SK-N-SH treated with all-trans-retinoic acid at 6 μM for 48 hours (cell line): ENCODE measurements at regions not wholly inside any gene's neighbourhood (a gene's known extent, or its start where the extent isn't known, plus 50 kb on each side); places are given as distances from the start of the nearest gene placed in this dataset.

Source experiments
- ATAC-seq: fragments of 200-7000 bp; cut with Tn5 transposase; 3 replicates; pipeline ENCODE4 v1.9.1; 2020; ENCODE audit warnings: mild to moderate bottlenecking, moderate library complexity
- ARNTL ChIP-seq: fragments of 450-650 bp; formaldehyde crosslinking; IDR thresholded peaks from 2 replicates; pipeline ENCODE4 v1.5.0; 2020; ENCODE audit warnings: low read depth, mild to moderate bottlenecking, moderate library complexity, borderline replicate concordance
- BACH2 ChIP-seq: fragments of 250-450 bp; sonication (Bioruptor Pico); IDR thresholded peaks from 2 replicates; pipeline ENCODE4 v1.9.0; 2021; ENCODE audit warnings: mild to moderate bottlenecking, borderline replicate concordance
- CSDC2 ChIP-seq: fragments of 250-450 bp; sonication (Bioruptor Pico); IDR thresholded peaks from 2 replicates; pipeline ENCODE4 v1.5.0; 2020; ENCODE audit warnings: mild to moderate bottlenecking, moderate library complexity
- ESRRG ChIP-seq: fragments of 250-450 bp; sonication (Bioruptor Pico); IDR thresholded peaks from 2 replicates; pipeline ENCODE4 v1.6.1; 2021; ENCODE audit warnings: mild to moderate bottlenecking
- GLIS3 ChIP-seq: fragments of 250-450 bp; sonication (Bioruptor Pico); IDR thresholded peaks from 2 replicates; pipeline ENCODE4 v1.5.0; 2020; ENCODE audit warnings: mild to moderate bottlenecking, moderate library complexity
- RARB ChIP-seq: fragments of 250-450 bp; sonication (Bioruptor Pico); IDR thresholded peaks from 2 replicates; pipeline ENCODE4 v1.8.0; 2021; ENCODE audit warnings: mild to moderate bottlenecking, moderate library complexity
- TCF4 ChIP-seq: fragments of 250-450 bp; sonication (Bioruptor Pico); IDR thresholded peaks from 2 replicates; pipeline ENCODE4 v1.8.0; 2021; ENCODE audit warnings: mild to moderate bottlenecking, moderate library complexity, borderline replicate concordance
- TOX ChIP-seq: fragments of 250-450 bp; sonication (Bioruptor Pico); IDR thresholded peaks from 2 replicates; pipeline ENCODE4 v1.8.0; 2021; ENCODE audit warnings: mild to moderate bottlenecking, moderate library complexity, borderline replicate concordance
- ZC3H10 ChIP-seq: fragments of 250-450 bp; sonication (Bioruptor Pico); IDR thresholded peaks from 2 replicates; pipeline ENCODE4 v1.5.1; 2021; ENCODE audit warnings: mild to moderate bottlenecking, moderate library complexity
- ZFP3 ChIP-seq: fragments of 250-450 bp; sonication (Bioruptor Pico); IDR thresholded peaks from 2 replicates; pipeline ENCODE4 v1.5.0; 2020; ENCODE audit warnings: mild to moderate bottlenecking, moderate library complexity
- ZFP30 ChIP-seq: fragments of 450-650 bp; formaldehyde crosslinking; IDR thresholded peaks from 2 replicates; pipeline ENCODE4 v1.5.0; 2022; ENCODE audit warnings: mild to moderate bottlenecking, moderate library complexity
- ZNF70 ChIP-seq: fragments of 450-650 bp; formaldehyde crosslinking; IDR thresholded peaks from 2 replicates; pipeline ENCODE4 v1.5.0; 2020; ENCODE audit warnings: mild to moderate bottlenecking, moderate library complexity
- TF ChIP-seq, protein P1 (sequence below): fragments of 250-450 bp; sonication (Bioruptor Pico); IDR thresholded peaks from 2 replicates; pipeline ENCODE4 v1.5.0; 2020; ENCODE audit warnings: mild to moderate bottlenecking, moderate library complexity
- TF ChIP-seq, protein P2 (sequence below): fragments of 250-450 bp; sonication (Bioruptor Pico); IDR thresholded peaks from 2 replicates; pipeline ENCODE4 v1.5.1; 2021; ENCODE audit warnings: mild to moderate bottlenecking, moderate library complexity
- TF ChIP-seq, protein P3 (sequence below): fragments of 250-450 bp; sonication (Bioruptor Pico); IDR thresholded peaks from 2 replicates; pipeline ENCODE4 v1.5.1; 2020; ENCODE audit warnings: low read depth, mild to moderate bottlenecking, moderate library complexity

DNA sequence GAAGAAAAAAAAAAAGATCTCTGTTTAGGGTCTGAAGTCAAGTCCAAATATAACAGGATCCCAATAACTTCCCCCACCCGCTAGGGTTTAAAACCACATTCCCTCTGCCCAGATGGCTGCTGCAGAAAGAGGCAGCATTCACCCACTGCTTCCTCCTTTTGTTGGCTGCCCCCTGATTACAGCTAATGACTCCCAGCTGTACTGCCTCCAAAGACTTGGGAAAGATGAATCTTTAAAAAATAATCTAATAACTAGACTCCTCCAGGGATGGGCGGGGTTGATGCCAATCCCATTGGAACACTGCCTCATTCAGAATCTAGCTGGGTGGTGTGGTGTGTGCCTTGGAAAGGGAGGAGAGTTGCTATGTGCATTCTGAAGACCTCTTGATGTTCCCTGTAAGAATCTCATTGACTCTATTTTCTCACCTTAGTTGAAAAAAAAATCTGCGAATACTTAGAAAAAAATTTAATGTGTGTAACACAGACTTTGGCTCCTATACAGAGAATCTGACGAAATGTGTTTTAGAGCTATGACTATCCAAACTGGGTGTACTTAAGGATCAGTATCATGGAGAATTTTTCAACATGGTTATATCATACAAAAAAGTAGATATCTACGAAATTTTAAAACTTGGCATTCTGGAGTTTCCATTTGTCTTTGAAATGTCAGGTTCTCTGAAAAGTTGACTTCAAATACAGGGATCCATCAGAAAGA, 174.0 kb downstream of the RNF144B start:
- TF ChIP-seq TOX (CRISPR knock-in tag) (no peak), TCF4 (CRISPR knock-in tag) (peak; percentile 62; the same call in 1 of the 2 replicates), RARB (CRISPR knock-in tag) (no peak), GLIS3 (no peak), CSDC2 (CRISPR knock-in tag) (no peak), ZNF70 (CRISPR knock-in tag) (no peak), ESRRG (CRISPR knock-in tag) (no peak)
- TF ChIP-seq, protein P1, sequence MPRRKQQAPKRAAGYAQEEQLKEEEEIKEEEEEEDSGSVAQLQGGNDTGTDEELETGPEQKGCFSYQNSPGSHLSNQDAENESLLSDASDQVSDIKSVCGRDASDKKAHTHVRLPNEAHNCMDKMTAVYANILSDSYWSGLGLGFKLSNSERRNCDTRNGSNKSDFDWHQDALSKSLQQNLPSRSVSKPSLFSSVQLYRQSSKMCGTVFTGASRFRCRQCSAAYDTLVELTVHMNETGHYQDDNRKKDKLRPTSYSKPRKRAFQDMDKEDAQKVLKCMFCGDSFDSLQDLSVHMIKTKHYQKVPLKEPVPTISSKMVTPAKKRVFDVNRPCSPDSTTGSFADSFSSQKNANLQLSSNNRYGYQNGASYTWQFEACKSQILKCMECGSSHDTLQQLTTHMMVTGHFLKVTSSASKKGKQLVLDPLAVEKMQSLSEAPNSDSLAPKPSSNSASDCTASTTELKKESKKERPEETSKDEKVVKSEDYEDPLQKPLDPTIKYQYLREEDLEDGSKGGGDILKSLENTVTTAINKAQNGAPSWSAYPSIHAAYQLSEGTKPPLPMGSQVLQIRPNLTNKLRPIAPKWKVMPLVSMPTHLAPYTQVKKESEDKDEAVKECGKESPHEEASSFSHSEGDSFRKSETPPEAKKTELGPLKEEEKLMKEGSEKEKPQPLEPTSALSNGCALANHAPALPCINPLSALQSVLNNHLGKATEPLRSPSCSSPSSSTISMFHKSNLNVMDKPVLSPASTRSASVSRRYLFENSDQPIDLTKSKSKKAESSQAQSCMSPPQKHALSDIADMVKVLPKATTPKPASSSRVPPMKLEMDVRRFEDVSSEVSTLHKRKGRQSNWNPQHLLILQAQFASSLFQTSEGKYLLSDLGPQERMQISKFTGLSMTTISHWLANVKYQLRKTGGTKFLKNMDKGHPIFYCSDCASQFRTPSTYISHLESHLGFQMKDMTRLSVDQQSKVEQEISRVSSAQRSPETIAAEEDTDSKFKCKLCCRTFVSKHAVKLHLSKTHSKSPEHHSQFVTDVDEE (CRISPR knock-in tag) = 0 out of 2 replicates have a peak, but pooled peaks have one; percentile 47
- ATAC-seq = no peak; the same call in 2 of the 3 replicates

DNA sequence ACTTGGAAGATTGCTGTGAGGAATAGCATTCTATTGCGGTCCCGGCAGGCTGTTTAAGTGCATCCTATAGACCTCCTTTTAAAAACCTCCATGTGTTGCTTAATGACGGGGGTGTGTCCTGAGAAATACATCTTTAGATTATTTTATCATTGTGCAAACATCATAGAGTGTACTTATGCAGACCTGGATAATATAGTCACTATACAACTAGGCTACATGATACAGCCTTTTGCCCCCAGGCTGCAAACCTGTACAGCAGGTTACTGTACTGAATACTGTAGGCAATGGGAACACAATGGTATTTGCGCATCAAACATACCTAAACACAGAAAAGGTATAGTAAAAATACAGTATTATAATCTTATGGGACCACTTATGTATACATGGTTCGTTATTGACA, 175.6 kb downstream of the RNF144B start:
- TF ChIP-seq BACH2 (CRISPR knock-in tag) (no peak), RARB (CRISPR knock-in tag) (no peak), TOX (CRISPR knock-in tag) (no peak)
- TF ChIP-seq, protein P1 (CRISPR knock-in tag) = no peak
- TF ChIP-seq, protein P2, sequence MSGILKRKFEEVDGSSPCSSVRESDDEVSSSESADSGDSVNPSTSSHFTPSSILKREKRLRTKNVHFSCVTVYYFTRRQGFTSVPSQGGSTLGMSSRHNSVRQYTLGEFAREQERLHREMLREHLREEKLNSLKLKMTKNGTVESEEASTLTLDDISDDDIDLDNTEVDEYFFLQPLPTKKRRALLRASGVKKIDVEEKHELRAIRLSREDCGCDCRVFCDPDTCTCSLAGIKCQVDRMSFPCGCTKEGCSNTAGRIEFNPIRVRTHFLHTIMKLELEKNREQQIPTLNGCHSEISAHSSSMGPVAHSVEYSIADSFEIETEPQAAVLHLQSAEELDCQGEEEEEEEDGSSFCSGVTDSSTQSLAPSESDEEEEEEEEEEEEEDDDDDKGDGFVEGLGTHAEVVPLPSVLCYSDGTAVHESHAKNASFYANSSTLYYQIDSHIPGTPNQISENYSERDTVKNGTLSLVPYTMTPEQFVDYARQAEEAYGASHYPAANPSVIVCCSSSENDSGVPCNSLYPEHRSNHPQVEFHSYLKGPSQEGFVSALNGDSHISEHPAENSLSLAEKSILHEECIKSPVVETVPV (CRISPR knock-in tag) = no peak
- TF ChIP-seq, protein P3, sequence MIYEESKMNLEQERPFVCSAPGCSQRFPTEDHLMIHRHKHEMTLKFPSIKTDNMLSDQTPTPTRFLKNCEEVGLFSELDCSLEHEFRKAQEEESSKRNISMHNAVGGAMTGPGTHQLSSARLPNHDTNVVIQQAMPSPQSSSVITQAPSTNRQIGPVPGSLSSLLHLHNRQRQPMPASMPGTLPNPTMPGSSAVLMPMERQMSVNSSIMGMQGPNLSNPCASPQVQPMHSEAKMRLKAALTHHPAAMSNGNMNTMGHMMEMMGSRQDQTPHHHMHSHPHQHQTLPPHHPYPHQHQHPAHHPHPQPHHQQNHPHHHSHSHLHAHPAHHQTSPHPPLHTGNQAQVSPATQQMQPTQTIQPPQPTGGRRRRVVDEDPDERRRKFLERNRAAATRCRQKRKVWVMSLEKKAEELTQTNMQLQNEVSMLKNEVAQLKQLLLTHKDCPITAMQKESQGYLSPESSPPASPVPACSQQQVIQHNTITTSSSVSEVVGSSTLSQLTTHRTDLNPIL (CRISPR knock-in tag) = no peak
- no peak for ATAC-seq

DNA sequence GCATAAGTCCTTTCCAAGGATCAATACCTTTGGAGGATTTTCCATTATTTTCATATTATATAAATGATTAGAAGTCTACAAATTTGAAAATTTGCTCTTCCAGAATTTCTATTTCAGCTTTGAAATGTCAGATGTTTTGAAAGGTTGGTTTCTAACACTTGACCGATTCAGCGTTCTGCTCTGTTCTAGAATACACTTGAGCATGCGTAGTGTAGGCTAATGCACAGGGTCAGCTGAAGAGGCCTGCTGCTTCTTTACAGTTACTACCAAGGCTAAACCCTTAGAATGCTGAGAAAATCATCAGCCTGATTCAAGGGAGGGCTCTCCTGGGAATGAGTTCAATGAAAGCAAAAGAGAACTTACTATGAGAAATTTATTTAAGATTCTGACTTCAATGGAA, 177.6 kb downstream of the RNF144B start:
- no peak for ATAC-seq
- no peak for TF ChIP-seq ZC3H10 (CRISPR knock-in tag)
- TF ChIP-seq, protein P2 (CRISPR knock-in tag) = no peak
- no peak for TF ChIP-seq ZFP3 (CRISPR knock-in tag)
- no peak for TF ChIP-seq TOX (CRISPR knock-in tag)
- no peak for TF ChIP-seq BACH2 (CRISPR knock-in tag)
- TF ChIP-seq ESRRG (CRISPR knock-in tag) = no peak
- no peak for TF ChIP-seq RARB (CRISPR knock-in tag)
- TF ChIP-seq ZFP30 (CRISPR knock-in tag) = no peak
- no peak for TF ChIP-seq ARNTL (CRISPR knock-in tag)
- TF ChIP-seq, protein P1 (CRISPR knock-in tag) = no peak
- TF ChIP-seq, all 23 proteins: peak for 0
